A673 (cell line): ENCODE measurements at regions not wholly inside any gene's neighbourhood (a gene's known extent, or its start where the extent isn't known, plus 50 kb on each side); places are given as distances from the start of the nearest gene placed in this dataset.

Experiments
- EZH2 ChIP-seq: fragments of 200-600 bp; sonication (generic); IDR thresholded peaks from 2 replicates; pipeline ENCODE4 v1.6.1; 2017; ENCODE audit warnings: borderline replicate concordance, low read depth, mild to moderate bottlenecking, mixed read lengths, antibody characterized with exemption, low read length; ENCODE audit not compliant: poor library complexity, severe bottlenecking
- TF ChIP-seq, protein P1 (sequence below): fragments of 300-800, 200-600 bp; sonication (generic); conservative IDR thresholded peaks from 2 replicates; pipeline ENCODE4 v1.5.1; 2017; ENCODE audit warnings: low read depth, mild to moderate bottlenecking, antibody characterized with exemption, low read length, moderate library complexity, mixed read lengths

DNA sequence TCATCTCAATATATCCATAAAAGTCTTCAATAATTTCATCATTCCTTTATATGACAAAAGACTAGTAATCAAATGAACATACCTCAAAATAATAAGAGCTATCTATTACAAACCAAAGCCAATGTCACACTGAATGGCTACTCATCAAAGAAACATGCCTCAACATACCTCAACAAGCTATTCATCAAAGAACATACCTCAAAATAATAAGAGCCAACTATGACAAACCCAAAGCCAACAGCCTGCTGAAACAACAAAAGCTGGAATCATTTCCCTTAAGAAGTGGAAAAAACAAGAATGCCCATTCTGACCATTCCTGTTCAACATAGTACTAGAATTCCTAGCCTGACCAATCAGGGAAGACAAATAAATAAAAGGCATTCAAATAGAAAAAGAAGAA, 1373.7 kb downstream of the BRINP3 start:
- TF ChIP-seq, protein P1, sequence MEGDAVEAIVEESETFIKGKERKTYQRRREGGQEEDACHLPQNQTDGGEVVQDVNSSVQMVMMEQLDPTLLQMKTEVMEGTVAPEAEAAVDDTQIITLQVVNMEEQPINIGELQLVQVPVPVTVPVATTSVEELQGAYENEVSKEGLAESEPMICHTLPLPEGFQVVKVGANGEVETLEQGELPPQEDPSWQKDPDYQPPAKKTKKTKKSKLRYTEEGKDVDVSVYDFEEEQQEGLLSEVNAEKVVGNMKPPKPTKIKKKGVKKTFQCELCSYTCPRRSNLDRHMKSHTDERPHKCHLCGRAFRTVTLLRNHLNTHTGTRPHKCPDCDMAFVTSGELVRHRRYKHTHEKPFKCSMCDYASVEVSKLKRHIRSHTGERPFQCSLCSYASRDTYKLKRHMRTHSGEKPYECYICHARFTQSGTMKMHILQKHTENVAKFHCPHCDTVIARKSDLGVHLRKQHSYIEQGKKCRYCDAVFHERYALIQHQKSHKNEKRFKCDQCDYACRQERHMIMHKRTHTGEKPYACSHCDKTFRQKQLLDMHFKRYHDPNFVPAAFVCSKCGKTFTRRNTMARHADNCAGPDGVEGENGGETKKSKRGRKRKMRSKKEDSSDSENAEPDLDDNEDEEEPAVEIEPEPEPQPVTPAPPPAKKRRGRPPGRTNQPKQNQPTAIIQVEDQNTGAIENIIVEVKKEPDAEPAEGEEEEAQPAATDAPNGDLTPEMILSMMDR, result no peak
- no peak for TF ChIP-seq EZH2
